HG02678 (cell line): ENCODE measurements at regions not wholly inside any gene's neighbourhood (a gene's known extent, or its start where the extent isn't known, plus 50 kb on each side); places are given as distances from the start of the nearest gene placed in this dataset.
"Not testable (repeated sequence)": the region's sequence is repeated elsewhere in the genome, so short reads cannot be mapped to it uniquely, and the experiment has no call there.

Experiments used
- ATAC-seq: cut with Tn5 transposase; IDR thresholded peaks from one replicate; pipeline ENCODE4 v1.9.1; 2021; ENCODE audit warnings: mild to moderate bottlenecking, moderate library complexity; ENCODE audit not compliant: unreplicated experiment

GRCh38 chr21:6130734-6131133 lies 4390.6 kb upstream of the TPTE start:
- not testable (repeated sequence) for ATAC-seq

- ATAC-seq, result not testable (repeated sequence)
Observed at GRCh38 chr21:6133373-6133772, 4388.0 kb upstream of the TPTE start.

GRCh38 chr21:6133852-6134630 lies 4387.3 kb upstream of the TPTE start:
- not testable (repeated sequence) for ATAC-seq

GRCh38 chr21:6136732-6137131 lies 4384.7 kb upstream of the TPTE start:
- ATAC-seq, result not testable (repeated sequence)

- ATAC-seq, result peak; percentile 41
Observed at GRCh38 chr21:6138244-6139136, 4382.9 kb upstream of the TPTE start.

GRCh38 chr21:6139331-6139730 lies 4382.1 kb upstream of the TPTE start:
- ATAC-seq, result not testable (repeated sequence)

GRCh38 chr21:6139862-6140261 lies 4381.5 kb upstream of the TPTE start:
- ATAC-seq, result not testable (repeated sequence)

- ATAC-seq, result not testable (repeated sequence)
Observed at GRCh38 chr21:6140467-6141137, 4380.8 kb upstream of the TPTE start.

- not testable (repeated sequence) for ATAC-seq
Observed at GRCh38 chr21:6141138-6141474, 4380.3 kb upstream of the TPTE start.

- not testable (repeated sequence) for ATAC-seq
Observed at GRCh38 chr21:6153154-6153553, 4368.2 kb upstream of the TPTE start.

- ATAC-seq, result not testable (repeated sequence)
Observed at GRCh38 chr21:6154524-6155320, 4366.7 kb upstream of the TPTE start.

GRCh38 chr21:6156712-6157389 lies 4364.5 kb upstream of the TPTE start:
- peak; percentile 57 for ATAC-seq

GRCh38 chr21:6157515-6157914 lies 4363.9 kb upstream of the TPTE start:
- peak; percentile 6 for ATAC-seq

- ATAC-seq, result not testable (repeated sequence)
Observed at GRCh38 chr21:6158171-6158570, 4363.2 kb upstream of the TPTE start.
